ENCODE measurements at regions not wholly inside any gene's neighbourhood (a gene's known extent, or its start where the extent isn't known, plus 50 kb on each side); places are given as distances from the start of the nearest gene placed in this dataset.
"Not testable (repeated sequence)": the region's sequence is repeated elsewhere in the genome, so short reads cannot be mapped to it uniquely, and the experiment has no call there.

GRCh38 chr2:43152186-43152585 is 74.2 kb downstream of the ZFP36L2 start:
- no peak for DNase-seq (ENCODE audit: insufficient read length, low spot score)
- no peak for FAIRE-seq
- TF ChIP-seq POU2F2 (IDR thresholded peaks at IDR 0.05; ENCODE audit: low read depth, low read length) (no peak), PAX5 (IDR thresholded peaks at IDR 0.05; ENCODE audit: insufficient read depth, low read length, severe bottlenecking) (no peak), TAF1 (IDR thresholded peaks at IDR 0.05; ENCODE audit: low read depth, low read length) (no peak), POLR2AphosphoS5 (IDR thresholded peaks at IDR 0.05; ENCODE audit: low read depth, low read length) (no peak), POLR2A (IDR thresholded peaks at IDR 0.05; ENCODE audit: low read depth, low read length) (no peak), SPI1 (IDR thresholded peaks at IDR 0.05; ENCODE audit: low read depth, low read length) (no peak)

DNA sequence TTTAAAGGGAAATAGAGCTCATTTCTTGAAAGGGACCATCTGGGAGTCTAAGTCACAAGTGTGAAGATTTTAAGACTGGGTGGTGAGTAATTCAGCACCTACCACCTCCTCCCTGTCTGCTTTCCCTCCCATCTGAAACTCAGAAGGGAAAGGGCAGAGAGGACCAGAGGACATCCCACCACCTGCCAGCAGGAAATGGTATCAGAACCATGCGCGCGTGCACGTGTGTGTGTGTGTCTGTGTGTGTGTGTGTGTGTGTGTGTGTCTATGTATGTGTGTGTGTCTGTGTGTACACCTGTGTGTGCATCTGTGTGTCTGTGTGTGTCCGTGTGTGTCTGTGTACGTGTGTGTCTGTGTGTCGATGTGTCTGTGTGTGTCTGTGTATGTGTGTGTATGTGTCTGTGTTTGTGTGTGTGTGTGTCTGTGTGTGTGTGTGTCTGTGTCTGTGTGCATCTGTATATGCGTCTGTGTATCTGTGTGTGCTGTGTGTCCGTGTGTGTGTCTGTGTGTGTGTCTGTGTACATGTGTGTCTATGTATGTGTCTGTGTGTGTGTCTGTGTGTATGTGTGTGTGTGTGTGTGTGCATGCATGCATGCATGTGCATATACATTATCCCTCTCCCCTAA is 76.8 kb downstream of the ZFP36L2 start:
- TF ChIP-seq POLR2AphosphoS5 (IDR thresholded peaks at IDR 0.05; ENCODE audit: low read depth, low read length) (no peak), POLR2A (IDR thresholded peaks at IDR 0.05; ENCODE audit: low read depth, low read length) (no peak), TAF1 (IDR thresholded peaks at IDR 0.05; ENCODE audit: low read depth, low read length) (no peak), POU2F2 (IDR thresholded peaks at IDR 0.05; ENCODE audit: low read depth, low read length) (no peak), SPI1 (IDR thresholded peaks at IDR 0.05; ENCODE audit: low read depth, low read length) (no peak), PAX5 (IDR thresholded peaks at IDR 0.05; ENCODE audit: insufficient read depth, low read length, severe bottlenecking) (no peak)
- peak; percentile 84 for FAIRE-seq
- DNase-seq (ENCODE audit: insufficient read length, low spot score) = no peak

DNA sequence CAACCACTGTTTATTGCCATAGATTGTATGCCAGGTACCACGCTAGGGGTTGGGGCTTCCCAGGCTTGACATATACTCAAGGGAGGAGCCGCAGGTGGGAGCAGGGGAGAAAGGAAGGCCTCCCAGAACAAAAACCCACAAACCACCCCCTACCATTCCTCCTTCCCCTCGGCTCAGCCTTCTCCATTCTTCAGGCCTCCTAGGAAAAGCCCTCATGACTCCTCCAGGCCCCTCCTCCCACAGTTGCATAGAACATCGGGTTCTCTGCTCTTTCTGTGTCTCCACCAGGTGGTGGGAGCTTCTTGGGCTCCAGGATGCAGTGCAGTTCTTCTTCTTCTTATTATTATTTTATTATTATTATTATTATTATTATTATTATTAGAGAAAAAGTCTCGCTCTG is 80.3 kb downstream of the ZFP36L2 start:
- TF ChIP-seq POU2F2 (IDR thresholded peaks at IDR 0.05; ENCODE audit: low read depth, low read length) (no peak), TAF1 (IDR thresholded peaks at IDR 0.05; ENCODE audit: low read depth, low read length) (no peak), POLR2AphosphoS5 (IDR thresholded peaks at IDR 0.05; ENCODE audit: low read depth, low read length) (no peak), POLR2A (IDR thresholded peaks at IDR 0.05; ENCODE audit: low read depth, low read length) (no peak), PAX5 (IDR thresholded peaks at IDR 0.05; ENCODE audit: insufficient read depth, low read length, severe bottlenecking) (no peak), SPI1 (IDR thresholded peaks at IDR 0.05; ENCODE audit: low read depth, low read length) (no peak)
- FAIRE-seq (no peak), DNase-seq (ENCODE audit: insufficient read length, low spot score) (no peak)

- TF ChIP-seq POLR2AphosphoS5 (IDR thresholded peaks at IDR 0.05; ENCODE audit: low read depth, low read length) (no peak), POLR2A (IDR thresholded peaks at IDR 0.05; ENCODE audit: low read depth, low read length) (no peak), PAX5 (IDR thresholded peaks at IDR 0.05; ENCODE audit: insufficient read depth, low read length, severe bottlenecking) (no peak), TAF1 (IDR thresholded peaks at IDR 0.05; ENCODE audit: low read depth, low read length) (no peak), POU2F2 (IDR thresholded peaks at IDR 0.05; ENCODE audit: low read depth, low read length) (no peak), SPI1 (IDR thresholded peaks at IDR 0.05; ENCODE audit: low read depth, low read length) (no peak)
- FAIRE-seq (no peak), DNase-seq (ENCODE audit: insufficient read length, low spot score) (no peak)
These were observed 82.1 kb downstream of the ZFP36L2 start for GRCh38 chr2:43144263-43144662.

DNA sequence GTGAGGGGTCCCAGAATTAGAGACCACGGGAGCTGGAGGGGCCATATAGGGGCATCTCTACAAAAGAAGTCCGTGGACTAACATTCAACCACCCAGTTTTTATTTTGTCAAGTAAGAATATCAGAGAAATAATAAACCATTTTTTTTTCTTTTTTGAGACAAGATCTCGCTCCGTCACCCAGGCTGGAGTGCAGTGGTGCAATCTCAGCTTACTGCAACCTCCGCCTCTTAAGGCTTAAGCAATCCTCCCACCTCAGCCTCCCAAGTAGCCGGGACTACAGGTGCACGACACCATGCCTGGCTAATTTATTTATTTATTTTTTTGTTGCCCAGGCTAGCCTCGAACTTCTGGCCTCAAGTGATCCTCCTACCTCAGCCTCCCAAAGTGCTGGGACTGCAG is 82.7 kb downstream of the ZFP36L2 start:
- FAIRE-seq = no peak
- DNase-seq (ENCODE audit: insufficient read length, low spot score) = no peak
- TF ChIP-seq POU2F2 (IDR thresholded peaks at IDR 0.05; ENCODE audit: low read depth, low read length) (no peak), SPI1 (IDR thresholded peaks at IDR 0.05; ENCODE audit: low read depth, low read length) (no peak), POLR2A (IDR thresholded peaks at IDR 0.05; ENCODE audit: low read depth, low read length) (no peak), POLR2AphosphoS5 (IDR thresholded peaks at IDR 0.05; ENCODE audit: low read depth, low read length) (no peak), TAF1 (IDR thresholded peaks at IDR 0.05; ENCODE audit: low read depth, low read length) (no peak)

DNA sequence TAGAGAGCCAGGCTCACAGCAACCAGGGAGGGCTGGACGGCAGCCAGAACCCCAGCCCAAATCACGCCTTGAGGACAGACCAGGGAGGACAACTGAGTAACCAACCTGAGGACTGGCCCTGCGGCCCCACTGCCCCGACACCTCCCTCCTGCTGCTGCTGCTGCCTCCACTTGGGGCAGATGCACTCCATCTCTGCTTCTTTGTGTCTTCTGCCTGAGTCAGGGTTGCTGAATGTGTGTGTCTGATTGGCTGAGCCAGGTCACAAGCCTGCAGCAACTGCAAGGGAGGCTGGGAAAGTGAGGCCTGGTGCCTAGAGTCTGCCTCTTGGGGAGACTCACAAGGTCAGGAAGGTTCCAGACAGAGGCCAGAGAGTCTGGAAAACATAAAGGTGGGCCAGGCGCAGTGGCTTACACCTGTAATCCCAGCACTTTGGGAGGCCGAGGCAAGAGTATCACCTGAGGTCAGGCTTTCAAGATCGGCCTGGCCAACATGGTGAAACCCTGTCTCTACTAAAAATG is 83.4 kb downstream of the ZFP36L2 start:
- FAIRE-seq = no peak

DNA sequence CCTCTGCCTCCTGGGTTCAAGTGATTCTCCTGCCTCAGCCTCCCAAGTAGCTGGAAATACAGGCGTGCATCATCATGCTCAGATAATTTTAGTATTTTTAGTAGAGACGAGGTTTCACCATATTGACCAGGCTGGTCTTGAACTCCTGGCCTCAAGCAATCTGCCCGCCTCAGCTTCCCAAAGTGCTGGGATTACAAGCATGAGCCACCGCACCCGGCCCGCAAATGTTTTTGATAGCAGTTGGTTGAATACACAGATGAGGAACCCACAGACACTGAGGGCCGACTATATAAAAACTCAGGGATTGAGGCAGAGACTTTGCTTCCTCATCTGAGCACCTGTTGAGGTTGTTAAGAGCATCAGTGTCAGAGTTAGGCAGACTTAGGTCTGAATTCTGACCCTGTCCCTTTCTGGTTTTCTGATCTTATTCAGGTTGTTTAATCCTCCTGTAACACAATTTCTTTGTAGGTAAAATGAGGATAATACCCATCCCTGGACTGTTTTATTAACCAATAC is 84.7 kb downstream of the ZFP36L2 start:
- DNase-seq (ENCODE audit: insufficient read length, low spot score); FAIRE-seq: not testable (repeated sequence)

More for the DNA sequence above, 83.4 kb downstream of the ZFP36L2 start:
- DNase-seq (ENCODE audit: insufficient read length, low spot score) = no peak
- TF ChIP-seq POLR2A (IDR thresholded peaks at IDR 0.05; ENCODE audit: low read depth, low read length) (no peak), TAF1 (IDR thresholded peaks at IDR 0.05; ENCODE audit: low read depth, low read length) (no peak), POU2F2 (IDR thresholded peaks at IDR 0.05; ENCODE audit: low read depth, low read length) (no peak), PAX5 (IDR thresholded peaks at IDR 0.05; ENCODE audit: insufficient read depth, low read length, severe bottlenecking) (no peak), SPI1 (IDR thresholded peaks at IDR 0.05; ENCODE audit: low read depth, low read length) (no peak), POLR2AphosphoS5 (IDR thresholded peaks at IDR 0.05; ENCODE audit: low read depth, low read length) (no peak)

- DNase-seq (ENCODE audit: insufficient read length, low spot score) = no peak
- peak; percentile 31 for FAIRE-seq
- TF ChIP-seq PAX5 (IDR thresholded peaks at IDR 0.05; ENCODE audit: insufficient read depth, low read length, severe bottlenecking) = no peak
- TF ChIP-seq POLR2AphosphoS5 (IDR thresholded peaks at IDR 0.05; ENCODE audit: low read depth, low read length) = no peak
- TF ChIP-seq SPI1 (IDR thresholded peaks at IDR 0.05; ENCODE audit: low read depth, low read length) = no peak
- TF ChIP-seq POLR2A (IDR thresholded peaks at IDR 0.05; ENCODE audit: low read depth, low read length) = no peak
- TF ChIP-seq TAF1 (IDR thresholded peaks at IDR 0.05; ENCODE audit: low read depth, low read length) = no peak
- no peak for TF ChIP-seq POU2F2 (IDR thresholded peaks at IDR 0.05; ENCODE audit: low read depth, low read length)
These were observed 86.3 kb downstream of the ZFP36L2 start for GRCh38 chr2:43139996-43140621.

DNA sequence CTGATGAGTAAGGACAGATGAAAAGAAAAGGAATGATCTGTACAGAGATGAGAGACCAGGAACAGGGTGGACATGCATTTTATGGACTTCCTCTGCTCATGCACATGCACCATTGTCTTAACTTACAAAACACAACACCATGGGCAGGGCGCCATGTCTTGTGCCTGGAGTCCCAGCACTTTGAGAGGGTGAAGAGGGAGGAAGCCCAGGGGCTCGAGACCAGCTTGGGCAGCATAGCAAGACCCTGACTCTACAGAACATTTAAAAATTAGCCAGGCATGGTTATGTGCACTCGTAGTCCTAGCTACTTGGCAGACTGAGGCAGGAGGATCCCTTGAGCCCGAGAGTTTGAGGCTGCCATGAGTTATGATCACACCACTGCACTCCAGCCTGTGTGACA is 86.9 kb downstream of the ZFP36L2 start:
- FAIRE-seq (no peak), DNase-seq (ENCODE audit: insufficient read length, low spot score) (no peak)
- TF ChIP-seq PAX5 (IDR thresholded peaks at IDR 0.05; ENCODE audit: insufficient read depth, low read length, severe bottlenecking) (no peak), POU2F2 (IDR thresholded peaks at IDR 0.05; ENCODE audit: low read depth, low read length) (no peak), POLR2A (IDR thresholded peaks at IDR 0.05; ENCODE audit: low read depth, low read length) (no peak), TAF1 (IDR thresholded peaks at IDR 0.05; ENCODE audit: low read depth, low read length) (no peak), SPI1 (IDR thresholded peaks at IDR 0.05; ENCODE audit: low read depth, low read length) (no peak), POLR2AphosphoS5 (IDR thresholded peaks at IDR 0.05; ENCODE audit: low read depth, low read length) (no peak)
